GM18520 (cell line): ENCODE measurements at regions not wholly inside any gene's neighbourhood (a gene's known extent, or its start where the extent isn't known, plus 50 kb on each side); places are given as distances from the start of the nearest gene placed in this dataset.
A peak's percentile ranks its signal among the peaks of the same experiment; 100 is the strongest.
"Not testable (repeated sequence)": the region's sequence is repeated elsewhere in the genome, so short reads cannot be mapped to it uniquely, and the experiment has no call there.

Experiments
- ATAC-seq: cut with Tn5 transposase; IDR thresholded peaks from one replicate; pipeline ENCODE4 v1.9.1; 2021; ENCODE audit not compliant: unreplicated experiment

DNA sequence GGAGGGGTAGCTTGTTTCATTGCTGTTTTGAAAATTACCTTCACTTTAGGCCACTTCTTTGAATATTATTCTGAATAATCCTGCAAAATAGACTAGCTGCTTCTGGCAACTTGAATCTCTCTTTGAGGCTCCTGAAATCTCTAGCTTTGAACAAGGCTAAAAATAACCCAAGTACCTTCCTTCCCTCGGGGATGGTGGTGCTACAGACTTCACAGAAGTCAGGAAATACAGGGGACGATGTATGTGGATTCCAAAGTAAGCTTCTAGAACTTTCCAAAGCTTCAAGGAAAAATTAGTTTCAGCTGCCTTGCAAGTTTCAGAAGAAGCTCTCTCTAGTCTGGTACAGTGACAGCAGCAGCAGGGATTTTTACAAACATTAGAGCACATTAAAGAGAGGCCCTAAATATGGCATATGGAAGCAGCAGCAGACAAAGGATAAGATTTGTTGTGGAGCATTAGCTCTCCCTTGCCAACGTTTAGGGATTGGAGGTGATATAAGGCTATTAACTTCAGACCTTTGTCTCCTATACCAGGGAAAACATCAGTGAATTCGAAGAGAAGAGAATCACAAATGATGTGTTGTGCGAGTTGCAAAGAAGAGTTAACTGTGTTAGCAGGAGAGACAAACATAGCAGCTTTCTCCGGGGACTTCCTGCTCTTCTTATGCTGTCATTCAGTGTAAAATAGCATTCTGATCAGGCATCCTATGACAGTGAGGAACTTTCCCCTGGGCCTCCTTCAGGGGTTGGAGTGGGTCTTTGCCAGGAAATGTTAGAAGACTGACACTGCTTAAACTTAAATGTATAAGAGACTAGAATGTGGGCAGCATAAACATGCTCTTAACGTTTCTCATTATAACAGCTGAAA is 783.0 kb upstream of the ARPP21 start:
- no peak for ATAC-seq

DNA sequence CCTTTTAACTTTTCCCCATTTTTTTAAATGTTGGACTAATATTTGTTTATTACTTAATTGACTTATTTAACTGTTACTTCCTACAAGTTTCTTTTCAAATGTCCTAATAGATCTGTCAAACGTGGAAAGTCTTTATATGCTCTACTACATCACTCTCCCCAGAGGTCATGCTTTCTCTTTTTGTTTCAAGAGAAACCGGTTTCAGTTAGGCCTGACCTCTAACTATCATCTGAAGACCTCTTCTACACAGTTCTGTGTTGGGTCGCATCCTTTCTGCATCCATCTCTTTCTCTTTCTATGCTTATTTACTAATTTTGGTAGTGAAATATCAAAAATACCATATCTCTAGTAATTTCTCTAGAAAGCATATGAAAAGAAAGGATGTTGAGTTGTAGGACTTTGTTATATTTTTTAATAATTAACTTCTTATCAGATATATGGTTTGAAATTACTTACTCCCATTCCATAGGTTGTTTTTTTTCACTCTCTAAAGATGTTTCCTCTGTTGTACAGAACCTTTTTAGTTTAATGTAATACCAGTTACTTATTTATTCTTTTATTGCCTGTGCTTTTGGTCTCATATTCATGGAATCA is 781.2 kb upstream of the ARPP21 start:
- peak; percentile 67 for ATAC-seq

DNA sequence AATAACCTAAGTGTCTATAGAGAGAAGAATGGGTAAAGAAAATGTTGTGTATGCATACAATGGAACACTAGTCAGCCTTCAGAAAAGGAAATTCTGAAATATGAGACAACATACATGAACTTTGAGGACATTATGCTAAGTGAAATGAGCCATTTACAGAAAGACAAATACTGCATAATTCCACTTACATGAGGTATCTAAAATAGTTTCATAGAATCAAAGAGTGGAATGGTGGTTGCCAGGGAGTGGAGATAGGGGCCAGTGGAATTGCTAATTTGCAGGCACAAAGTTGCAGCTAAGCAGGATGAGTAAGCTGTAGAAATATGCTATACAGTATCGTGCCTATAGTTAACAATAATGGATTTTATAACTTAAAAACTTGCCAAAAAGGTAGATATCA is 779.6 kb upstream of the ARPP21 start:
- ATAC-seq = no peak

DNA sequence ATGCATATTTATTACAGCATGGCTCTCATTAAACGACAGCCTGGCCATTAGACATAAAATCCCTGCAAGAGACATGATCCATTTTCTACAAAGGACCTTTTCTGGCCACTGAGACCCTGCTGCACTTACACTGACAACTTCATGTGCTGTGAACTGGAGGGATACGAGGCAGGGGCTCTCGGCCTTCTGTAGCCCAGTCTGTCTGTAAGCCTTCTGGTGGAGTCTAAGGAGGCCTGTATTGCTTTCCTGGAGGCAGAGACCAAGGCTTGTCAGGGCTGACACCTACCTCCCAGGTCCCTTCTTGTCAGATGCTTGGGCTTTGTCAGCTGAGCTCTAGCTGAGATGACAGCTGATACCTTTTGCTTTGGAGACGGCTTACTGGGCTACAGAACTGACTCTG is 776.9 kb upstream of the ARPP21 start:
- no peak for ATAC-seq

DNA sequence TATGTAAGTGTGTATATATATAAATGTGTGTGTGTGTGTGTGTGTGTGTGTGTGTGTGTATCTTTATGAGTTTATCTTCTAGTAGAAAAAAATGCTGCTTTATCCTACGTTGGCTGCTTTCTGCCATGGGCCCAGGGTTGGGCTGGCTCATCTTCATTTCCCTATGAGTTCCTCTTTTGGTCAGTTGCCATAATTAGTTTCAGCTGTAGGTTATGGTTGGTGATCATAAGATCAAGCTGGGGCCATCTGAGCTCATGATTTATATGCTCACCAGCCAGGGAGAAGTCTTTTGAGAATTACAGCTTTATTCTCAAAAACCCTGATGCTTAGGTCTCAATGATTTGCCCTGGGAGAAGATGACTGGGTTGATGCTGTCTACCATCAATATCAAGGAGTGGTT is 775.8 kb upstream of the ARPP21 start:
- ATAC-seq = no peak

DNA sequence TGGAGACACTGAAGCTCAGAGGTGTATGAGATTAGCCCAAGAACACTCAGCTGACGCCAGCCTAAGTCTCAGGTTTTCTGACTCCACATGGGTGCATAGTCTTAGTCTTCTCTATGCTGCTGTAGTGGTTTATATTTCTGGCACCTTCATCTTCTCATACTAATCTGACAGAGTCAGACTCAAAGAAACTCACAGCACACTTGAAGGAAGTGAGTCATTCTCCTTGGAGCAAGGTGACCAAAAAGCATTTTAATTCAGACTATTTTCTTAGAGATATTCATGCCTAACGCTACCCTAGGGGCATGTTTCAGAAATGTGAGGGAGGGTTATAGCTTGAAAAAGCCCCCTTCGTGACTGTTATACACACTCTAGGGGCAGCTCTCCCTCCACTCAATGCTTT is 775.3 kb upstream of the ARPP21 start:
- ATAC-seq = no peak

DNA sequence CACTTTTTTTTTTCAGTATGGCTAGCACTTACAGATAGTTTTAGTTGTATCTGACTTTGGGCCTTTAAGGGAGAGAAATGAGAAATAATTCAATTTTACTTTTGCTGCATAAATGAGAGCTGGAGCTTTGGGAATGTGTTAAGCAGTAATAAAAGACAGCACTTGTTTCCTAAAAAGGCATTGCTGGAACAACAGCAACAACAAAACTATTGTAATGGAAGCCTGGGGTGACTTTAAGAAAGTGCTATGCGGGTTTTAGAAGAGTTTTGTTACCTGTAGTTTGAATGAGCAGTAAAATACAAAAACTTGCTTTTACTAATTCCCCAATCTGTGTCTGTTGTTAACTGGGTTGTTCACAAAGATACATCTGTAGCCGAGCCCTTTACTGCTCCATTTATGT is 774.0 kb upstream of the ARPP21 start:
- no peak for ATAC-seq

DNA sequence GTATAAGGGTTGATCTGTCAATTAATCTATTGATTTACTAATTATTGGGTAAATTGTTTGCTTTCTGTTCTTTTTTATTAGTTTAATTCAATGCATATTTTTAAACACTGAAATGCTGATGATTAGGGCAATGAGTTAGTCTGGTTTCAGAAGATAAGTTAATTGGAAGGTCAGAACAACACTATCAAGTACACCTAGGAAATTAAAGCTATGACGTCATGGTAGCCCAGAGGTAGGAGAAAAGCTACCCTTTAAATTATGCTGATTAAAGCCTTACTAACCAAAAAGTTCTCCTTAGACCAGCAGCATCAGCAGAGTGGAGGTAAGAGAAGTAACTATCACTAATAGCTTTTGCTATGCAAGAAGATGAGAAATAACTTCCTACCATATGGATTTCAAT is 770.4 kb upstream of the ARPP21 start:
- ATAC-seq = no peak

DNA sequence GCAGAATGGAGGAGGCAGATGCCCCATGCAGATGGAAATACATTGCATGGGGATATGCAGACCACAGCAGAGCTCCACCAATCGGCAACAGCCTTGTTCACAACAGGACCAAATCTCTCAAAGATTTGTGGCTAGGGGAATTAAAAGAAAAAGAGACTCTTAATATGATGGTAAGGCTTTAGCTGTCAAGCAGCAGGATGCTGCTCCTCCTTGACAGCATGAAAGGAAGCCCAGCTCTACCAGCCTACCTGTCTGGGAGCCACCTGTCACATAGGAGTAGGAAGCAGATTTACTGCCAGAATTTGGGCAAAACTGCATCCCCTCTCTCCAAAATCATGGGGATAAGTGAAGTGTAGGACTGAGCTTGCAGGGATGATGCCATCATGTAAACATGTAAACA is 769.6 kb upstream of the ARPP21 start:
- ATAC-seq = no peak

DNA sequence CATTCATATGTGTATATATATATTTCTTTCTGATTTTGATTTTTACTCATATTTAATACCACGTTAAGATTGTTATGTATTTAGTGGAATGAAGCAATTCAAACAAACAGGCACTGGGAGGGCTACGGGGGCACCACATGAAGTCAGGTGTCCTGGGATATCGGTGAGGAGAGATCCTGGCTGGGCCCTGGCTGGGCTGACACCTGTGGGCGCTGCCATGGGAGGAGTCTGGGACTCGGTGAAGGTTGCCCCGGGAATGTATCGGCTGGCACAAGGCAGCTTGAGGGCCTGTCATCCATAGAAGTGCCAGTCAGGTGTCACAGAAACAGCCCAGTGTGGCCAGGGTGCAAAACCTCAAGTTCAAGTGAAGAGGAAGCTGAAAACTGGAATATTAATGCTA is 766.9 kb upstream of the ARPP21 start:
- ATAC-seq = no peak

DNA sequence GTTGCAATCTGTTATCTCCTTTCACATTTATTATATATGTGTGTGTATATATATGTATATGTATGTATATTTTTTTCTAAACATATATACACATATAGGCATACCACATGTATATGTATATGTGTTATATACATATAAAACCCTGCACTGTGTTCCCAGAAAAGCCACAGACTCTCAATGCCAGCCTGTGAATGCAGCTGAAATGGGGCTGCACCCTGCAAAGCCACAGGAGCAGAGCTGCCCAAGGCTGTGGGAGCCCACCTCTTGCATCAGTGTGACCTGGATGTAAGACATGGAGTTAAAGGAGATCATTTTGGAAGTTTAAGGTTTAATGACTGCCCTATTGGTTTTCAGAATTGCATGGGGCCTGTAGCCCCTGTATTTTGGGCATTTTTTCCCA is 762.3 kb upstream of the ARPP21 start:
- ATAC-seq = no peak

DNA sequence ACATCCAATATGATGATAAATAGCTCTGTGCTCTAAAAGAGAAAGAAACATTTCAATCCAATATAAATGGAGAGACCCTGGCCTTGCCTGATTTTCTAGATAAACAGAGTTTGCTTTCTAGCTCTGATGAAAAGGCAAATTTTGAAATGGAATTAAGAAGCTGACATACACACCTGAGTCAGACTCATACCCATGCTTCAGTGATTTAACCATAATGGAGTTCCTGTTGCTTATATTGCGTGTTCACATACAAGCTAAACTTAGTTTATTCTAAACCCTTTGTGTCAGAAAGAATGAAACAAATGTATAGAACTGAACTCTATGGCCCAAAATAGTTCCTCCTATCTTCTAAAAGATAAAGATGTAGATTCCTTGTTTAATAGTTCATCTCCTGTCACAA is 760.8 kb upstream of the ARPP21 start:
- no peak for ATAC-seq

DNA sequence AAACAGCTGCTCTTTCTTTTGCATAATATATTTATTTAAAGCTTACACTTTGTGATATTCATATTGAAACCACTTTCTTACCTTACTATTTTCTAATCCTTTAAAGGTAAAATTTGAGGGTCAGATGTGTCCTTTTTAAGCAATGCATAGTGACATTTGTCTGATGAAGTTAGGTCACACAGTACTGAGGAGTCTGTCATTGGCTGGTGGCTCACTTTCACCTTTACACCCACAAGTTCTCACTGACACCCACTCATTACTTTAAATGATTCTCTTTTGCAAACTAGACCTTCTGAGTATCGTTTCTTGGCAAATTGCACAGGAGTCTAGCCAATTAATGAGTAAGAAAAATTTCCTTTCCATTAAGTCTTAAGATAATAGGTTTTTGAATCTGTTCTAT is 758.3 kb upstream of the ARPP21 start:
- no peak for ATAC-seq

DNA sequence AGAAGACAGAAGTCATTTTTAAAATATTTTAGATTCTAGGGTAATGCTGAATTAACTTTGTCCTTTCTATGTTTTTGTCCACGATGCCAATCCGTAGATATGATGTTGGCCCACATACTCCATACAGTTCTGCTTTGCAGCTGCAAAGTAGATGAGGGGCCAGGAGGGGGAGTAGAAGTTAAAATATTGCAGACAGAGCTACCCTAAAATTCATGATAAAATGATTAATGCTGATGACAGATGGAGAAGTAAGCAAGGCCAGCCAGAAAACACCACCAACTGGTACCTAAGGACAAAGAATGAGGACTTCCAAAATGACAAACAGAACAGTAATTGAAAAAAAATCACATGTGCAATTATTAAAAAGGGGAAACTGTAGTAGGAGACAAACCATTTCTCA is 756.6 kb upstream of the ARPP21 start:
- no peak for ATAC-seq

DNA sequence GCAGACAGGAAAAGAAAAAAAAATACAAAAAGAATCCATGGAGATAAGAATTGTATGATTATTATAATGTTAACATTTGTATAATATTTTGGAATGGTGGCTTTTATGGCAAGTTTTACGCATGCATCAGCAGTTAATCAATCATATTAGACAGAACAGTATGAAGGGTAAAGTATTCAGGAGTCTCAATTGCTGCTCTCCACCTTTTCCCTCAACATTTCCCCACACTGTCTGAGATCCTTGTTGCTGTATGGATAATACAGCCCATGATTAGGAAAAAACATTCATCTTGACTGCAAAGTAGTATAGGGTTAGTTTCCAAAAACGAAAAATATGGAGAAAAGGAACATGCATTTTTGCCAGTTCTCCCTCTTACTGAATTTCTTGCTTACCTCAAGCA is 755.3 kb upstream of the ARPP21 start:
- ATAC-seq = no peak

DNA sequence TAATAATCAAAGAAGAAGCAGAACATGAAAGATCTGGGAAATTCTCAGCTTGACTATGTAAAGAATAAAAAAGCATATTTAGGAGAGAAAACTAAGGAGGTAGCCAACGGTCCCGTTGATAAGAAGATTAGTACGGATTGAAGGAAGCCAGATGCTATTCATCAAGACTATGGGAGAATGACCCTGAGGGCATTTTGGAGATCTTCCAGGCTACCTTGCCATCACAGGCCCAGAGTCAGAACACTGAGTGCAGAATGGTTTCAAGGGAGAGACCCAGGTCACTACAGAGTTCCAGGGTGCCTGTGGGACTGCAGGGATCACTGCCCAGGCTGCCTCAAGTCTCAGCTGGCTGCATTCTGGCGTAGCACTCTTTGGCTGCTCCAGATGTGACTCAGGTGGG is 752.9 kb upstream of the ARPP21 start:
- ATAC-seq = no peak

DNA sequence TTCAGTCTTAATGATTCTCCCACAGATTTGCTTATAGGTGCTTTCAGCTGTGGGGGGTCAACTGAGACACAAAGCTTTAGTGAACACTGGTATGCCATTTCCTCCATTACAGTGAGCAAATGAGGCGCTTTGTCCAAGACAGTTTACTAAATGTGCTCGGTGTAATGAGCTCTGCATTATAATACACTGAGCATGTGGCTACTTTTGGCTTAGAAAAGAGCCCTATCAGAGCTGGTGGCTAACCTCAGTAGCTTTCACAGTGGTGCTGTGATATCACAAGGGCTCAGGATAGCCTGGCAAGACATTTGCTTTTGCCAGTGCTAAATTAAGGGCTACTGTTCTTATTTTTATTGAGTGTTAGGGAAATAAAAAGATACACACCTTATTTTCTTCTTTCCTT is 749.7 kb upstream of the ARPP21 start:
- ATAC-seq = no peak

DNA sequence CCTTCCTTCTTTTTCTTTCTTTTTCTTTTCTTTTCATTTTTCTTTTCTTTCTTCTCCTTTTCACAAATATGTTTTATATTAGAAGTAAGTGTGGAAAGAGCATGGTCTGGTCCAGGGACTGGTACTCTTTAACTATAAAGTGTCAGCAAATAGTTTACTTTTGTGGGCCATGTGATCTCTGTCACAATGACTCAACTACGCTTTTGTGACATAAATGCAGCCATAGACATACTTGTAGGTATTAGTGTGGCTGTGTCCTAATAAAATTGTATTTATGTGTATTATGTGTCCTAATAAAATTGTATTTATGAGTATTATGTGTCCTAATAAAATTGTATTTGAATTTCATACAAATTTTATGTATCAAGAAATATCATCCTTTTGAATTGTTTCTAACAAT is 749.1 kb upstream of the ARPP21 start:
- no peak for ATAC-seq

DNA sequence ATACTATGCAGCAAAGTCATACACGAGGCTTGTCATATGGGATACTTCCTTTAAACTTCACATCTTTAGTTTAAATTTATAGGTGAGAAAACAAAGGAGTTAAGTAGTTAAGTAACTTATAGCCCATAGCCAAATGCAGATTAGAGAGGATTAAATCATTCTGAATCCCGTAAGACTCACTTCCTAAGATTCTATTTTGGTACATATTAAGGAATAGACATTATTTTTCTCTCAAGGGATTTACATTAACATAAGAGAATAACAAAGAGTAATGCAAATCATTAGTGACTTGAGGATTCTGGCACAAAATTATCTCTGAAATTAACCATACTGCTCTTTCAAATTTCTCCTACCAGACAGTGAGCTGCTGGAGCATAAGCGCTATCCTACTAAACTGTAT is 747.4 kb upstream of the ARPP21 start:
- ATAC-seq = no peak

DNA sequence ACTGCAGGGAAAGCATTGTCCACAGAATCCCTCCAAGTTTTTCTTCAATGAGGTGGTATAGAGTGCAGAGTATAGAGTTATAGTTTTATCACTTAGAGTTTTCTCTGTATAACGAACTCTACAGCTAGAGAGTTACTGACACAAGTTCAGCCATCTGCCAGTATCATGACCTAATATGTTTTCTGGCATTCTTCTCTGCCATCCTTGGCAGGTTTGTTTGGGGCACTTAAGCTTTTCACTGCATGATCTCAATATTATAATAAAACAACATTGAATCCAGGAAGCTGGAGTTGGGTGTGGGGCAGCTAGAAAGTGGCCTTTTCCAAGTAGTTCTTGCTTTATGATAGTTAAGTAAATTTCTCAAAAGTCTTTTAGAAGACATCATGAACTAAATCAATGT is 743.5 kb upstream of the ARPP21 start:
- no peak for ATAC-seq

DNA sequence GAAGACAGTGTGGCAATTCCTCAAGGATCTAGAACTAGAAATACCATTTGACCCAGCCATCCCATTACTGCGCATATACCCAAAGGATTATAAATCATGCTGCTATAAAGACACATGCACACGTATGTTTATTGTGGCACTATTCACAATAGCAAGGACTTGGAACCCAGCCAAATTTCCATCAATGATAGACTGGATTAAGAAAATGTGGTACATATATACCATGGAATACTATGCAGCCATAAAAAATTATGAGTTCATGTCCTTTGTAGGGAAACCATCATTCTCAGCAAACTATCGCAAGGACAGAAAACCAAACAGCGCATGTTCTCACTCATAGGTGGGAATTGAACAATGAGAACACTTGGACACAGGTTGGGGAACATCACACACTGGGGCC is 729.6 kb upstream of the ARPP21 start:
- ATAC-seq = not testable (repeated sequence)

DNA sequence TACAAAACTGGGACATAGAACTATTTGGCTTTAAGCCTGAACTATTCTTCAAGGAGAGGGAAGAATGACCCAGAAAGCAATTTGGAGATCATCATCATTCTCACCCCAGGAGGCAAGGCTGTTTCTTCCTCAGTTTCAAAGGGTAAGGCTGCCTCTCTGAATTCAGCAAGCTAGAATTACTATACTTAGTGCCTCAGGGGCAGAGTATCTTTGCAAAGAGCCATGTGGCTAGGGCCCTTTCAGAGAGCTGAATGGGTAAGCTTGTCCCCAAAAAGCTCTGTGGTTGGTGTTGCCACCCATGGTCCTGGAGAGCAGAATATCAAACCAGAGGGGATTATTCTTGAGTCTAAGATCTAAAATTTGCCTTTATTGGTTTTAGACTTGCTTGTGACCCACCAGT is 720.3 kb upstream of the ARPP21 start:
- no peak for ATAC-seq

DNA sequence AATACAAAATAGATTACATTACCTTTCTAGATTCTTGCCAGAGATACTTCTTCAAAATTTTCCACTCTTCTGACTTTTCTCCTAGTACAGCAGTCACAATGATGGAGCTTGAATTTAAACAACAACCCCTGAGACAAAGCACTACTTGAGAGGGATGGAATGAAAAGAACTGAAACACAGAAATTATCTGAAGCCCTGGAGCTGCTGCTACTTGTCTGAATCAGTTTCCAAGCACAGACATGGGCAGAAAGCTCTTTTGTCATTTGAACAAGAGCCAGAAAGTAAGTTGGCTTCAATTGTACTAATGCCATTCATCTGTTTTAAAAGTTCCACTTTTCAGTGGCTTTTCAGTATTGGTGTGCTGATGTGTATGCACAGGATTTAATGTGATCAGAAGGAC is 718.5 kb upstream of the ARPP21 start:
- no peak for ATAC-seq
